HUDEP-2 (cell line): ENCODE measurements at regions not wholly inside any gene's neighbourhood (a gene's known extent, or its start where the extent isn't known, plus 50 kb on each side); places are given as distances from the start of the nearest gene placed in this dataset.

Experiments used
- DNase-seq, 76 experiments: peaks; one replicate each; lab custom pipeline; 2025; ENCODE audit not compliant: unreplicated experiment in 76 of 76; lab: John Stamatoyannopoulos, UW

DNA sequence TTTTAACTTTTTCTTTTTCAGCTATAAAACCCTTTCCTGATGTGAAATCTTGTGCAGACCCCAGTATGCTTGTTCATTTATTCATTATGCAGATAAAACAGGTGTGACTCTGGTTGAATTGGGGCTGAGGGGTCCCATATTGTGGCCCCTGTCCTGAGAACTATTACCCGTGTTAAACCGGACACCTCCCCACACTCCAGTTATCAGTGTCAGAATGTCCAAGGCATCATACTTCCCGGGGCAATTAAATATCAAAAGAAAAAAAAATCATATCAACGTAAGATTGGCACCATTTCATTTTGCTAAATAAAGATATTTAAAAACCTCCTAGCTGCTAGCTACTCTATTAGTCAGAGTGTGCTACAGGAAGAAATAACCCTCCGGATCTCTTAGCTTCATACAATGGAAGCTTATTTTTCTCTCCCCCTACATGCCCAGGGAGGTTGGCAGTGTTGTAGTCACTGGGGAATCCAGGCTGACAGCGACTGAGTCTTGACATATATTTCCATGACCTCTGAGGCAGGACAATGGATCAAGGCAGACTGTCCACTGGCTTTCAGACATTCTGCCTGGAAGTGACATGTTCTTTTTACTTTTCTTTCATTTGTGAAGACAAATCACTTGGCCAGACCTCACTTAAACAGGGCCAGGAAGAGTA is 170.0 kb downstream of the SEC61B start:
- DNase-seq = no peak

- DNase-seq = no peak
Observed at GRCh38 chr9:99392986-99393385, 170.9 kb downstream of the SEC61B start.

GRCh38 chr9:99393993-99394392 is 171.9 kb downstream of the SEC61B start:
- no peak for DNase-seq

GRCh38 chr9:99398241-99398640 is 176.2 kb downstream of the SEC61B start:
- no peak for DNase-seq

DNA sequence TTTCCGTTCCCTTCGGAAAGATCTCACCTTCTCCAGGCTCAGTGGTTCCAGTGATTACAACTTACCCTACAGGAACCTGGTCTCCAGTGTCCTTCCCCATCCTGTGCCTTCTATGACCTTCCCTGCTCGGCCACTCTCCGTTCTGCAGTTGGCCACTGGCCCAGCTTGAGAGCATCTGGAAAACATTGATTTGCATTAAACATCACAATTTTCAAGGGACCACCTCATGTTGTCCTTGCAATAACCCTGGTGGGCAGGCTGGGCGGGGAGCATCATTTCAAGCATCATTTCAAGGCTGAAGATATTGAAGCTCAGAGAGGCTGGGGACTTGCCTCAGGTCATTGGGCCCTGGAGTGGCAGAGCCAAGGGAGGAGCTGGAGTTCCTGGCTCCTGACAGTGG is 177.4 kb downstream of the SEC61B start:
- DNase-seq = no peak

- DNase-seq = no peak
Observed at GRCh38 chr9:99400184-99400731, 178.2 kb downstream of the SEC61B start.

DNA sequence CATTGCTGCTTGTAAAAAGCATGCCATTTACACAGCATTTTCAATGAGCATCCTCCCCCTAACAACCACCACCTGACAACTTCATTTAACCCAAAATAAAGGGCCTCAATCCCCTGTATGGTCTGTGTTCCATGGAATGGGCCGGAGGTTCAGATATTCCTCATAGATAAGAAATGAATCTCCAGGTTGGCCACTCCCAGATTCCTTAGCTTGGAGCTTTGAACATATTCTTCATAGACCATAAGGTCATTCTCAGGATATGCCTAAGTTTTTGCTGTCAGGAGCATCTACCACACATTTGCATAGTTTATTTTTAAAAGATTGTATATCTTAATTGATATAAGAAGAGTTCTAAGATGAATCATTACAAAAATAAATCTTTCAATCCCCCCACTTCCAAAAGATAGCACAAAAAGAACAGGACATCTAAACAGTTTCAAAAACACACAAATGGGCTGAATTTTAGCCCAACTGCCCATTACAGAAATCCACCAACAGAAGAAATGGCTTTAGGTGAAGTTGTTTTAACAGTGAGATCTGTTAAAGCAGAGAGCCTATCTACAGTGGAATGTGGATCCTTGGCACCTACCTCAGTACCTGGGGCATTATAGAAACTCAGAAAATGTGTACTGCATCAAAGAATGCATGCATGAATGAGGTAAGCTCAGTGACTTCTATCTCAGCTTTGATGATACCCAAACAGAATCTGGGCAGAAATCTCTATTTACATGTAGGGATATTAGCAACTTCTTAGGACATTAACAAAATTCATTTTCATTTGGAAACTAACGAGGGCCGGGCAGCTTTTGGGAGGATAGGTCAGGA is 179.8 kb downstream of the SEC61B start:
- no peak for DNase-seq

DNA sequence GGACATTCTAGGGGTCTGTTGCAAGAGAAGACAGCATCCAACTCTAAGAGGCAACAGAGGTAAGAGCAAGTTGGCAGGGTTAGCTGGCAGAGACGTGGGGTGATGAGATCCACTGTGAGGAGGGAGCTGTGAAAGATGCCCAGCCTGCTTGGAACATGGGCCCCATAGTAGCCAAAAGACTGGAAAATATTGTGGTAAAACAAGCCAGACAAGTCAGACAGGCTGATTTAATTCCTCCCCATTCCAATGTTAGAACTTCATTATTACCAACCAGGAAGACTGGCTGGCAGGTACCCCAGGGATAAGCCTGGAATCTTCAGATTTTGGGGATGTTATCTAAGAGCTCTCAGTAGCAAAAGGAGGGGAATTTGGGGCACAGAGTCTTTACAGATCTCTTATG is 181.3 kb downstream of the SEC61B start:
- no peak for DNase-seq

GRCh38 chr9:99405359-99405758 is 183.3 kb downstream of the SEC61B start:
- no peak for DNase-seq

GRCh38 chr9:99406939-99407338 is 184.9 kb downstream of the SEC61B start:
- no peak for DNase-seq

GRCh38 chr9:99411068-99411467 is 189.0 kb downstream of the SEC61B start:
- no peak for DNase-seq

DNA sequence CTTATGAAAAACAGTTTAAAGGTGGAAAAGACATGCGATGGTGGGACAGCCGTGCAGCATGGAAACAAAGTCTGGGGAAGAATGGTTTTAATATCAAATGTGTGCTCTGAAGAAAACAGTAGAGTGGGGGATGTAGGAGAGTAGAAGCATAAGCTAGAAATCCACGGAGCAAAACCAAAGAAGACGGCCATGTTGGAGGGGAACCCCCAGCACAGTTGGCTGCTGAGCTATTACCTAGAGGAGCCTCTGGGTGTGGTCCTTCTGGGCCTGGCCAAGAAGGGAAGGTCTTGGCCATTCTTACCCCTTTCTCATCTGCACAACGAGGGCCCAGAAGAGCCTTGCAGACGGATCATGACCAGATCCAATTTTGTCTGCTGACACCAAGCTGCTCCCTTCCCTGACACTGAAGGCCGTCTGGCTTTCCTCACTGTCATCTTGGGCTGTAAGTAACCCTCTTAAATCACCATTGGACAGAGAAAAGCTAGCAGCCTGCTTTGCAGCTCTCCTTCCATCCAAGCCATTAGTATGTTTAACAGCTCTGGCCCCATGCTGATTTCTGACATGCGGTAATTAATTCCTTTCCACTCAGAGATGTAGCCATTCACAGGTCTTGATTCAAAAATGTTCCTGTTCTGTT is 189.5 kb downstream of the SEC61B start:
- no peak for DNase-seq

DNA sequence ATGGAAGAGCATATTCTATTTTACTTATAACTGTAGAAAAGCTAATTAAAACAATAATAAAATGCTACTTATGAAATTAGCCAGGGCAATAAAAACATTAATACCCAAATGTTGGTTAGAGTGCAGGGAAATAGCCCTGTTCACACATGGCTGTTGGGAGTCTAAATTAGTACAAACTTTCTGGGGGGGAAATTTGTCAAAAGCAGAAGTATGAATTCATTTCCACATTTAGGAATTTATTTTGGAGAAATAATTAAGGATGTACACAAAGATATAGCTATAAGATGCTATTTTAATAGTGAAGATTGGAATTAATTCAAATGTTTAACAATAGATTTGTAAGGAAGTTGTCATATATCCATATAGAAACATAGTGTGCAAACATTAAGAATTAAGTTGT is 190.5 kb downstream of the SEC61B start:
- no peak for DNase-seq

GRCh38 chr9:99414321-99414720 is 192.2 kb downstream of the SEC61B start:
- DNase-seq = no peak

DNA sequence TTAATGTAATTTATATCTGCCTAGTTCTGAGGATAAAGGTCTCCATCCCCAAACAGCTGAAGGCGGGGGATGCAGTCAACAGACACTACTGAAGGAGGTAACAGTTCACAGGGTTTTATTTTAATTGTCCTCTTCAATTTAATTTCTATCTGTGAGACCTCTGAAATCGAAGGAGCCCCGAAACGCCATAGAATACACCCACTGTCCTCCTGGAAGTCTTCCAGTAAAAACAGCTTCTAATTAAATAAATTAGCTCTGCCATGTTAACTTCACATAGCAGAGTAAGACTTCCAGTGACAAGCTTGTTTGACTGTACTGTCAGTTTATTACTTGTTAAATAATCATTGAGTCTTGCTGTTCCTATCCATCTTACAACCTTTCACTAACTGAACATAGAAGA is 193.5 kb downstream of the SEC61B start:
- DNase-seq = no peak

- no peak for DNase-seq
Observed at GRCh38 chr9:99416007-99416406, 193.9 kb downstream of the SEC61B start.

DNA sequence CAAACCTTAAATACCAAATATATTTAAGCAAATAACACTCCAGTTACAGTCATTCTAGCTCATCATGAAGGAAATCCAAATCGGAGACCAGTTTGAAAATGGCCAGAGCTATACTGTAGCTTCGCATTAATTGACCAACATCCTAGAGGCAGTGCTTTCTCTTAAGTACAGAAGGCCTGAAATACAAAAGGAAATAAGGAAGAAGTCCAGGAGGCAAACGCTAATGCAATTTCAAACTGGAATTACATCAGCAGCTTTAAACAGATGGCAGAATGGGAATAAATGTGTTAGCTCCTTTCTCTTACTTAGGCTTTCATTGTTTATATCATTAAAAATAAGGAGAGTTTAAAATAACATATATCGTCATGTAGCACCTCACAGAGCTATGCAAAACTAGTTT is 197.0 kb downstream of the SEC61B start:
- no peak for DNase-seq

- DNase-seq = no peak
Observed at GRCh38 chr9:99421369-99421768, 199.3 kb downstream of the SEC61B start.

GRCh38 chr9:99425124-99425523 is 203.0 kb downstream of the SEC61B start:
- no peak for DNase-seq

DNA sequence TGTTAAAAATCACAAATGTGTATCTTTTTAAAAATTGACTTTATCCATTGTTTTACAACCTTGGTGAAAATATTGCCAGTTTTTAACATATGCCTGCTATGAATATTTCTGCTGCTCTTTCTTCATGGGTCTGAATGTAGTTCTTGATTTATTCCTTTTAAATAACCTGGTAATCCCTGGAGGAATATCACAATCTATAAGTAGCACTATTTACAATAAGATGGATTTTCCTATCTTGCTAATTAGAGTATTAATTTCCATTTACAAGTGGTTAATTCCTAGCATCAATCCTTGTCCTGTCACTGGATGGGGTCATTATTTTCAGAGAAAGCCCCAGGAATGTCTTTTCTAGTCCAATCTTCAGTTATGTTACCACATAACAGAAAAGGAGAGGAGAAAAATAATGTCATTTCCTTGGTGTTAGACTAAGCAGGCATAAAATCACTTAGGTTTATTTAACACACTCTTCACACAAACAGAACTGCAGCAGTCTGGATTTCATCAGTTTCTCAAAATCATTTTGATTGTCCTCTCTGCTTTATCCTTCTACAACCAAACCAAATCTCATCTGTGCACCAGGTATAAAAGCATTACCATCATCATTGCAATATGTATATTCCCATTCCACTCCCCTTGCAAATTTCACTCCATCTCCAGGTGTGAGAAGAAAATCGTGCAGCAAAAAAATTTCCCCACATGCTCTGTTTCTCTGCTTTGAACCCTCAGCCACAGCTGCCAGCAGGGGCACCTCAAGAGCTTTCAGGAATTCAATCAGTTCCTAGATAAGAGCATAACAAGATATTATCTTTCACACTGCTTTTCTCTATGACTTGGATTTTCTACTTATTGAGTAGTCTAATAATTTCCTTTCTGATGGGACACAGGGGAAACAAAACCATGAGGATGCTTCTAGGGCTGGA is 204.1 kb downstream of the SEC61B start:
- no peak for DNase-seq

DNA sequence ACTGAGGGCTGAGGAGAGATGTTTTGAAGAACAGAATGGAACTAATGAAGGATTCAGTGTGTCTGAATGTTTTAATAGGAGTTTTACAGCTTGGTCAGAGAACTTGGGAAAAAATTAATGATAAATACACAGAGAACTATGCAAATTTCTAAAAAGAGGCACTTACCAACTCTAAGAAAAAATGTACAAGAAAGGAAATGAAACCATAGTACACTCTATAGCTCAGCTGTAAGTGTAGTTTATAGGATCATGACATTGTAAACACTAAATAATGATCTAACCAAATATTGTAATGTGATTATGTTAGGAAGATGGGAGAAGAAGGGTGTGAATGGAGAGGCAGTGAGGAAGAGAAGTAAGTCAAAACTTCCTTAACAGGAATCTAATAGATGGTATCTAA is 205.2 kb downstream of the SEC61B start:
- no peak for DNase-seq
